Endothelial cell of umbilical vein (primary cell): ENCODE measurements at regions not wholly inside any gene's neighbourhood (a gene's known extent, or its start where the extent isn't known, plus 50 kb on each side); places are given as distances from the start of the nearest gene placed in this dataset. TPM values are rescaled to one million over a fixed set of nuclear protein-coding genes. Genes with fewer than 3 reads are reported as not detected.

Source experiments
- BruUV-seq: library from RNA; stranded (reverse); fragments of 400-500 nt; replicated peaks from 2 replicates; lab custom pipeline; 2021; lab: Mats Ljungman, UMichigan
- CTCF ChIA-PET: fragments of 300-600, 350-600 bp; sonication (Branson Sonifier 250); formaldehyde crosslinking; loops from one replicate; lab custom pipeline; 2021; ENCODE audit warnings: antibody characterized with exemption, inconsistent platforms; lab: Charles Lee
- POLR2A ChIA-PET: fragments of 300-600, 350-600 bp; sonication (Branson Sonifier 250); formaldehyde crosslinking; loops from one replicate; lab custom pipeline; 2021; ENCODE audit warnings: antibody characterized with exemption, inconsistent platforms; lab: Charles Lee
- DNase-seq: peaks from one replicate; pipeline ENCODE4 v3.0.0-alpha.2; 2011; ENCODE audit warnings: low read depth, low spot score
- FAIRE-seq: peaks from 2 replicates; lab custom pipeline; 2011; peaks lifted over from hg19 to GRCh38; lab: Jason Lieb, UNC
- H2AFZ ChIP-seq: 2 replicates; pipeline ENCODE4 v1.6.0; 2012; ENCODE audit warnings: low read depth, low read length, control low read depth, inconsistent platforms
- H3K27ac ChIP-seq: 2 replicates; pipeline ENCODE4 v1.5.1; 2011; ENCODE audit warnings: low read depth, mild to moderate bottlenecking, control low read depth, low read length, moderate library complexity; ENCODE audit not compliant: insufficient read depth
- H3K27me3 ChIP-seq, 2 experiments: 2 replicates each; pipeline versions ENCODE4 v1.6.0 to v1.6.1; 2011; ENCODE audit warnings: low read length in 2 of 2, mixed read lengths in 1 of 2; ENCODE audit not compliant: control insufficient read depth in 2 of 2, insufficient read depth in 2 of 2
- H3K36me3 ChIP-seq, 2 experiments: 2 replicates in 1 of 2; 3 replicates in 1 of 2; pipeline ENCODE4 v1.5.1; 2011; ENCODE audit warnings: low read length in 2 of 2, mild to moderate bottlenecking in 1 of 2, moderate library complexity in 1 of 2; ENCODE audit not compliant: control insufficient read depth in 2 of 2, insufficient read depth in 2 of 2; ENCODE audit errors: extremely low read depth in 1 of 2
- H3K4me1 ChIP-seq: 3 replicates; pipeline ENCODE4 v1.5.1; 2011; ENCODE audit warnings: mild to moderate bottlenecking, low read length; ENCODE audit not compliant: control insufficient read depth, insufficient read depth; ENCODE audit errors: extremely low read depth
- H3K4me2 ChIP-seq: 2 replicates; pipeline ENCODE4 v1.6.1; 2011; ENCODE audit warnings: low read length, control low read depth, mixed read lengths; ENCODE audit not compliant: insufficient read depth
- H3K4me3 ChIP-seq, 3 experiments: fragments of 200-600 bp in 1 of 3; sonication (generic), shearing (Covaris generic) in 1 of 3; replicated peaks in 1 of 3; 2 replicates each; pipeline ENCODE4 v1.5.1; 2011 to 2016; ENCODE audit warnings: control low read depth in 3 of 3, low read length in 3 of 3, mild to moderate bottlenecking in 2 of 3, inconsistent platforms in 1 of 3, low read depth in 1 of 3, moderate library complexity in 1 of 3; ENCODE audit not compliant: insufficient read depth in 1 of 3
- H3K79me2 ChIP-seq: 2 replicates; pipeline ENCODE4 v1.6.0; 2012; ENCODE audit warnings: low read length, inconsistent platforms; ENCODE audit not compliant: control insufficient read depth, insufficient read depth
- H3K9ac ChIP-seq: replicated peaks from 2 replicates; pipeline ENCODE3; 2011; ENCODE audit warnings: low read length, control low read depth; ENCODE audit not compliant: insufficient read depth; ENCODE audit errors: extremely low read depth
- H3K9me1 ChIP-seq: replicated peaks from 3 replicates; pipeline ENCODE4 v1.6.0; 2011; ENCODE audit warnings: mild to moderate bottlenecking, low read length; ENCODE audit not compliant: control insufficient read depth, insufficient read depth; ENCODE audit errors: extremely low read depth
- H3K9me3 ChIP-seq: replicated peaks from 2 replicates; pipeline ENCODE4 v1.5.1; 2012; ENCODE audit warnings: low read length, inconsistent platforms; ENCODE audit not compliant: control insufficient read depth, insufficient read depth
- H4K20me1 ChIP-seq: replicated peaks from 2 replicates; pipeline ENCODE3; 2011; ENCODE audit warnings: mild to moderate bottlenecking, low read length; ENCODE audit not compliant: control insufficient read depth, insufficient read depth; ENCODE audit errors: extremely low read depth
- EZH2 ChIP-seq: IDR thresholded peaks from 2 replicates; pipeline ENCODE4 v1.6.1; 2012; ENCODE audit warnings: borderline replicate concordance, low read depth, mild to moderate bottlenecking, moderate library complexity, low read length, inconsistent platforms; ENCODE audit not compliant: severe bottlenecking
- FOS ChIP-seq: IDR thresholded peaks from 2 replicates; pipeline ENCODE4 v1.6.1; 2011; ENCODE audit warnings: mild to moderate bottlenecking, low read length, moderate library complexity, borderline replicate concordance; ENCODE audit not compliant: insufficient read depth
- GATA2 ChIP-seq: IDR thresholded peaks from 2 replicates; pipeline ENCODE4 v1.7.0; 2011; ENCODE audit warnings: low read depth, mild to moderate bottlenecking, moderate library complexity, mixed read lengths, low read length; ENCODE audit not compliant: insufficient read length, insufficient read depth
- JUN ChIP-seq: IDR thresholded peaks from 2 replicates; pipeline ENCODE4 v1.6.1; 2011; ENCODE audit warnings: borderline replicate concordance, low read depth; ENCODE audit not compliant: insufficient read length, insufficient read depth
- MAX ChIP-seq: IDR thresholded peaks from 2 replicates; pipeline ENCODE4 v1.6.1; 2011; ENCODE audit not compliant: insufficient read depth, insufficient read length
- MYC ChIP-seq: IDR thresholded peaks from one replicate; pipeline ENCODE4 v1.6.1; 2011; ENCODE audit warnings: mild to moderate bottlenecking, low read depth, low read length
- POLR2A ChIP-seq: IDR thresholded peaks from 2 replicates; pipeline ENCODE4 v1.6.1; 2012; ENCODE audit warnings: low read depth, mild to moderate bottlenecking, control low read depth, low read length
- POLR2AphosphoS5 ChIP-seq: IDR thresholded peaks from 2 replicates; pipeline ENCODE4 v1.6.1; 2012; ENCODE audit warnings: low read depth, mild to moderate bottlenecking, control low read depth, low read length, moderate library complexity; ENCODE audit not compliant: insufficient read depth
- dilution Hi-C: fragments of 300-500 bp; cut with MboI; formaldehyde crosslinking; loops from one replicate; pipeline ENCODE4 v1.15.0; 2019; ENCODE audit warnings: low sequenced_read_pairs; ENCODE audit not compliant: extremely low pct_ligation_motif_present
- intact Hi-C: fragments of 100-400 bp; cut with micrococcal nuclease; formaldehyde crosslinking; loops from one replicate; pipeline ENCODE4 v1.10.0; 2022
- small RNA-seq: library from RNA; depleted of rRNA; stranded (forward); fragments of <200 nt; gene quantifications from one replicate; pipeline ENCODE3, GENCODE V24; 2012; ENCODE audit warnings: low replicate concordance, low read depth; ENCODE audit not compliant: insufficient read depth, insufficient read length
- TF ChIP-seq, protein P1 (sequence below), 2 donors: IDR thresholded peaks; 1 replicate in 1 of 2; 2 replicates in 1 of 2; pipeline ENCODE4 v1.5.1; 2011; ENCODE audit warnings: low read length in 2 of 2, mild to moderate bottlenecking in 2 of 2, moderate library complexity in 2 of 2, control low read depth in 1 of 2, inconsistent platforms in 1 of 2, low read depth in 1 of 2; ENCODE audit not compliant: insufficient read depth in 1 of 2; ENCODE audit errors: extremely low read depth in 1 of 2

DNA sequence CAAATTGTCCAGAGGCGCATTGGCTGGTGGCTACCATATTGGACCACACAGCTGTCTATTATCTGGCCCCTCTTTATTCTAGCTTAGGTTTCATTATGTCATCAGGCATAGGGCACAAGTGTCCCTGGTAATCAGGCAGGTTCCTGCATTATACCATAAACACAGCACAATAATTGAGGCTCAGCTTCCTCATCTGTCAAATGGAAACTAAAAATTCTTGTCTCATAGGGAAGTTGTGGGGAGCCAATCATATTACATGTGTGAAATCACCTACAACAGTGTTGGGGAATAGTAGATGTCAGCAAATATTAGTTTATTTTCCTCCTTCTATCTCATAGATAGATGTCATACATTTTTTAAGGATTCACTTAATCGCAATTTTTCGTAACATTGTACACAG, 231.0 kb upstream of the SORL1-AS1 start:
- dilution Hi-C loops: no loop called here
- no peak overlapping the region for H3K9ac ChIP-seq
- H3K27me3 ChIP-seq: no peaks in the 10 kb centered on the region
- TF ChIP-seq POLR2AphosphoS5 (no peak), JUN (no peak), GATA2 (no peak), EZH2 (no peak), MAX (no peak), FOS (no peak), MYC (no peak), POLR2A (no peak)
- TF ChIP-seq, protein P1, sequence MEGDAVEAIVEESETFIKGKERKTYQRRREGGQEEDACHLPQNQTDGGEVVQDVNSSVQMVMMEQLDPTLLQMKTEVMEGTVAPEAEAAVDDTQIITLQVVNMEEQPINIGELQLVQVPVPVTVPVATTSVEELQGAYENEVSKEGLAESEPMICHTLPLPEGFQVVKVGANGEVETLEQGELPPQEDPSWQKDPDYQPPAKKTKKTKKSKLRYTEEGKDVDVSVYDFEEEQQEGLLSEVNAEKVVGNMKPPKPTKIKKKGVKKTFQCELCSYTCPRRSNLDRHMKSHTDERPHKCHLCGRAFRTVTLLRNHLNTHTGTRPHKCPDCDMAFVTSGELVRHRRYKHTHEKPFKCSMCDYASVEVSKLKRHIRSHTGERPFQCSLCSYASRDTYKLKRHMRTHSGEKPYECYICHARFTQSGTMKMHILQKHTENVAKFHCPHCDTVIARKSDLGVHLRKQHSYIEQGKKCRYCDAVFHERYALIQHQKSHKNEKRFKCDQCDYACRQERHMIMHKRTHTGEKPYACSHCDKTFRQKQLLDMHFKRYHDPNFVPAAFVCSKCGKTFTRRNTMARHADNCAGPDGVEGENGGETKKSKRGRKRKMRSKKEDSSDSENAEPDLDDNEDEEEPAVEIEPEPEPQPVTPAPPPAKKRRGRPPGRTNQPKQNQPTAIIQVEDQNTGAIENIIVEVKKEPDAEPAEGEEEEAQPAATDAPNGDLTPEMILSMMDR (IDR thresholded peaks at IDR 0.05; ENCODE audit: extremely low read depth in 1 of 2, insufficient read depth in 1 of 2, low read depth in 1 of 2, low read length in 2 of 2): no peak
- H4K20me1 ChIP-seq: no peaks in the 10 kb centered on the region
- H3K79me2 ChIP-seq: no peaks in the 10 kb centered on the region
- POLR2A ChIA-PET: no interaction called here
- no peaks in the 10 kb centered on the region for H3K4me1 ChIP-seq
- H3K9me3 ChIP-seq: no peaks in the 10 kb centered on the region
- H3K27ac ChIP-seq: no peak overlapping the region
- no peaks in the 10 kb centered on the region for H3K9me1 ChIP-seq
- H2AFZ ChIP-seq: no peak overlapping the region
- no peak overlapping the region for H3K4me3 ChIP-seq
- CTCF ChIA-PET: no interaction called here
- intact Hi-C loops: no loop called here
- H3K36me3 ChIP-seq: no peaks in the 10 kb centered on the region
- DNase-seq (no peak), FAIRE-seq (no peak)
- no peak overlapping the region for H3K4me2 ChIP-seq
- BruUV-seq: no TSS peak

Small RNA genes lying in the stretch of these regions (small RNA-seq; reads per million reads assigned to genes)
- gene RNU6-256P: not detected
